Kidney (tissue), 13 donors: ENCODE measurements at regions not wholly inside any gene's neighbourhood (a gene's known extent, or its start where the extent isn't known, plus 50 kb on each side); places are given as distances from the start of the nearest gene placed in this dataset.

ENCODE experiments used
- DNase-seq, 5 donors: peaks; one replicate each; pipeline ENCODE4 v3.0.0-alpha.2; 2013 to 2020
- FAIRE-seq: peaks from 2 replicates; lab custom pipeline; 2012; peaks lifted over from hg19 to GRCh38; lab: Jason Lieb, UNC
- H3K27ac ChIP-seq, 2 donors: one replicate each; pipeline ENCODE4 v1.7.0; 2013; ENCODE audit warnings: low read depth in 2 of 2, low read length in 2 of 2, inconsistent platforms in 1 of 2
- H3K27me3 ChIP-seq: one replicate; pipeline ENCODE4 v1.7.1; 2013; ENCODE audit warnings: low read length, inconsistent platforms; ENCODE audit not compliant: control insufficient read depth, insufficient read depth
- H3K36me3 ChIP-seq, 3 donors: one replicate each; pipeline versions ENCODE4 v1.7.0 to v1.7.1; 2013; ENCODE audit warnings: low read length in 3 of 3, control low read depth in 1 of 3, inconsistent platforms in 1 of 3; ENCODE audit not compliant: insufficient read depth in 3 of 3, control insufficient read depth in 2 of 3
- H3K4me1 ChIP-seq, 3 donors: one replicate each; pipeline versions ENCODE4 v1.7.0 to v1.7.1; 2013; ENCODE audit warnings: low read length in 3 of 3, inconsistent platforms in 1 of 3, low read depth in 1 of 3; ENCODE audit not compliant: control insufficient read depth in 2 of 3, insufficient read depth in 2 of 3
- H3K4me3 ChIP-seq, 3 donors: one replicate each; pipeline versions ENCODE4 v1.7.0 to v1.8.1; 2013; ENCODE audit warnings: low read length in 3 of 3, control low read depth in 1 of 3, inconsistent platforms in 1 of 3
- H3K9ac ChIP-seq, 3 donors: one replicate each; pipeline versions ENCODE4 v1.7.0 to v1.7.1; 2013; ENCODE audit warnings: low read length in 3 of 3, control low read depth in 1 of 3, inconsistent platforms in 1 of 3
- H3K9me3 ChIP-seq, 3 donors: one replicate each; pipeline versions ENCODE4 v1.7.0 to v1.7.1; 2013; ENCODE audit warnings: low read length in 3 of 3, control low read depth in 1 of 3, inconsistent platforms in 1 of 3; ENCODE audit not compliant: control insufficient read depth in 2 of 3, insufficient read depth in 1 of 3
- CTCF ChIP-seq: IDR thresholded peaks from 3 replicates; pipeline ENCODE4 v1.5.1; 2012; ENCODE audit warnings: mild to moderate bottlenecking, moderate library complexity, borderline replicate concordance; ENCODE audit not compliant: insufficient read depth; ENCODE audit errors: extremely low read depth
- intact Hi-C: fragments of 100-400 bp; cut with DNase I; formaldehyde crosslinking; loops from one replicate; pipeline ENCODE4 v1.11.1; 2022
- donor health status: control.
- donor health status: control.
- donor health status: control.
- donor health status: control.
- donor health status: control.
- donor health status: DM: yes; HTN: yes; CAD: no.
- donor health status: Normal renal cell carcinoma (clear cell type).

GRCh38 chr11:71137376-71137775, 115.0 kb downstream of the SHANK2 start:
- intact Hi-C loops = no loop called here
- FAIRE-seq = no peak
- Histone ChIP-seq H3K27ac (no peak overlapping the region), H3K4me3 (no peak overlapping the region), H3K9ac (no peak overlapping the region), H3K9me3 (no peaks in the 10 kb centered on the region), H3K36me3 (no peaks in the 10 kb centered on the region), H3K4me1 (no peaks in the 10 kb centered on the region), H3K27me3 (no peaks in the 10 kb centered on the region)
- TF ChIP-seq CTCF = no peak
- DNase-seq = peak in 1 of 5 donors; percentile 35

GRCh38 chr11:71136095-71136845, 116.1 kb downstream of the SHANK2 start:
- DNase-seq (no peak), FAIRE-seq (no peak)
- H3K27me3 ChIP-seq = no peaks in the 10 kb centered on the region
- H3K27ac ChIP-seq = no peak overlapping the region
- H3K9me3 ChIP-seq = no peaks in the 10 kb centered on the region
- intact Hi-C loops = no loop called here
- H3K9ac ChIP-seq = no peak overlapping the region
- H3K4me3 ChIP-seq = no peak overlapping the region
- H3K4me1 ChIP-seq = no peaks in the 10 kb centered on the region
- no peaks in the 10 kb centered on the region for H3K36me3 ChIP-seq
- TF ChIP-seq CTCF = no peak

- FAIRE-seq (no peak), DNase-seq (no peak)
- intact Hi-C loops = no loop called here
- TF ChIP-seq CTCF = no peak
- Histone ChIP-seq H3K27me3 (no peaks in the 10 kb centered on the region), H3K9ac (no peak overlapping the region), H3K36me3 (no peaks in the 10 kb centered on the region), H3K4me3 (no peak overlapping the region), H3K27ac (no peak overlapping the region), H3K4me1 (no peaks in the 10 kb centered on the region), H3K9me3 (no peaks in the 10 kb centered on the region)
These were observed 117.3 kb downstream of the SHANK2 start for GRCh38 chr11:71135112-71135511.
